ENCODE measurements at regions not wholly inside any gene's neighbourhood (a gene's known extent, or its start where the extent isn't known, plus 50 kb on each side); places are given as distances from the start of the nearest gene placed in this dataset.

DNA sequence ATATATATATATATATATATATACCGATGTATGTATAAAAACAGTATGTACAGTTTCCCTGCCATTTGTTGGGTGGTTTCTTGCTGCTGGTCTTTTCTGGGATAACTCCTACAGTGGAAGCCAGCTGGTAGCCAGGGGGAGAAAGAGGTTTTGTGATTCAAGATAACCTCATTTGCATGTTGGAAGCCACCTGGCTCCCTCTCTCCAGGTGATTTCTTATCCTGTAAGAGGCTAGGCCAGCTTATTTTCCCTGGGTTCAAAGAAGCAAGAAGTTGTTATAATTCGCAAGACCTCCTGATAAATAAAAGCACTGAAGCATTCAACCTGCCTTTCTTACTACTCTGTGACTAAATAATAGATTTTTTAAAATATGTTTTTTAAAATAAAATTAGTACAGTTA, 443.3 kb downstream of the VGLL3 start:
- intact Hi-C loops (cut with DNase I) = no loop called here
- no peaks in the 10 kb centered on the region for H3K9me3 ChIP-seq
- no peak for DNase-seq
- no peaks in the 10 kb centered on the region for H3K36me3 ChIP-seq
- no peak for FAIRE-seq
- H3K4me1 ChIP-seq = no peaks in the 10 kb centered on the region
- H3K27ac ChIP-seq = no peak overlapping the region
- TF ChIP-seq, protein P1, sequence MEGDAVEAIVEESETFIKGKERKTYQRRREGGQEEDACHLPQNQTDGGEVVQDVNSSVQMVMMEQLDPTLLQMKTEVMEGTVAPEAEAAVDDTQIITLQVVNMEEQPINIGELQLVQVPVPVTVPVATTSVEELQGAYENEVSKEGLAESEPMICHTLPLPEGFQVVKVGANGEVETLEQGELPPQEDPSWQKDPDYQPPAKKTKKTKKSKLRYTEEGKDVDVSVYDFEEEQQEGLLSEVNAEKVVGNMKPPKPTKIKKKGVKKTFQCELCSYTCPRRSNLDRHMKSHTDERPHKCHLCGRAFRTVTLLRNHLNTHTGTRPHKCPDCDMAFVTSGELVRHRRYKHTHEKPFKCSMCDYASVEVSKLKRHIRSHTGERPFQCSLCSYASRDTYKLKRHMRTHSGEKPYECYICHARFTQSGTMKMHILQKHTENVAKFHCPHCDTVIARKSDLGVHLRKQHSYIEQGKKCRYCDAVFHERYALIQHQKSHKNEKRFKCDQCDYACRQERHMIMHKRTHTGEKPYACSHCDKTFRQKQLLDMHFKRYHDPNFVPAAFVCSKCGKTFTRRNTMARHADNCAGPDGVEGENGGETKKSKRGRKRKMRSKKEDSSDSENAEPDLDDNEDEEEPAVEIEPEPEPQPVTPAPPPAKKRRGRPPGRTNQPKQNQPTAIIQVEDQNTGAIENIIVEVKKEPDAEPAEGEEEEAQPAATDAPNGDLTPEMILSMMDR (IDR thresholded peaks at IDR 0.05) = no peak
- no peak overlapping the region for H3K4me3 ChIP-seq
- 57 to 60% methylated on average over 2 of the region's 2 CpGs for WGBS, 2 donors
- no peak for ATAC-seq
- no peaks in the 10 kb centered on the region for H3K27me3 ChIP-seq

DNA sequence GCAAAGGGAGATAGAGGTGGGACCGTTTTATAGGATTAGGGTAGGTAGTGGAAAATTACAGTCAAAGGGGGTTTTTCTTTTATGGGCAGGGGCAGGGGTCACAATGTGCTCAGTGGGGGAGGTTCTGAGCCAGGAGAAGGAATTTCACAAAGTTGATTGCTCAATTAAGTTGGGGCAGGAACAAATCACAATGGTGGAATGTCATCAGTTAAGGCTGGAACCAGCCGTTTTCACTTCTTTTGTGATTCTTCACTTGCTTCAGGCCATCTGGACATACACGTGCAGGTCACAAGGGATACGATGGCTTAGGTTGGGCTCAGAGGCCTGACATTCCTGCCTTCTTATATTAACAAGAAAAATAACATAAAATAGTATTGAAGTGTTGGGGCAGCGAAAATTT, 453.8 kb downstream of the VGLL3 start:
- TF ChIP-seq, protein P1 (IDR thresholded peaks at IDR 0.05) = no peak
- no peaks in the 10 kb centered on the region for H3K9me3 ChIP-seq
- DNase-seq (no peak), FAIRE-seq (no peak), ATAC-seq (no peak)
- H3K27me3 ChIP-seq = no peaks in the 10 kb centered on the region
- H3K4me3 ChIP-seq = no peak overlapping the region
- no peak overlapping the region for H3K27ac ChIP-seq
- H3K36me3 ChIP-seq = no peaks in the 10 kb centered on the region
- intact Hi-C loops (cut with DNase I) = no loop called here
- H3K4me1 ChIP-seq = no peaks in the 10 kb centered on the region
- 57 to 61% methylated on average over 5 of the region's 5 CpGs for WGBS, 2 donors

DNA sequence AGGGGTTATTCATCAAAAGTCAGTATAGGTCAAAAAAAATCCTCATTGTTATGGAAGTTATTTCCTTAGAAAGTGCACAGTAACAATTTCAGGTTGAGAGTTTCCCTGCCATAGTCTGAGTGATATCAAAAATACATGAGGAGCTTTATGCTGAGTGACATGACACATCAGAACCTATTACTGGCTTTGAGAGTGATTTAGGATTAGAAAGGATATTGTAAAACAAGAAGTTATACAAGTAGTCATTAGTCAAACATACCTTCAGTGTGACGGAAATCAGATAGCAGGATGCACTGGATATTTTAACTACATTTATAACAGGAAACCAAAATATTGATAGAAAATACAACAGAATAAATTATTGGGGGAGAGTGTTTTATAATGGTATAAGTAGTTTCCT, 471.1 kb downstream of the VGLL3 start:
- Histone ChIP-seq H3K36me3 (no peaks in the 10 kb centered on the region), H3K9me3 (no peaks in the 10 kb centered on the region), H3K27ac (no peak overlapping the region), H3K27me3 (no peaks in the 10 kb centered on the region), H3K4me3 (no peak overlapping the region), H3K4me1 (no peaks in the 10 kb centered on the region)
- intact Hi-C loops (cut with DNase I) = no loop called here
- TF ChIP-seq, protein P1 (IDR thresholded peaks at IDR 0.05) = no peak
- ATAC-seq = no peak
- FAIRE-seq = no peak
- WGBS, 2 donors = 49 to 50% methylated on average over 1 of the region's 1 CpG
- no peak for DNase-seq

DNA sequence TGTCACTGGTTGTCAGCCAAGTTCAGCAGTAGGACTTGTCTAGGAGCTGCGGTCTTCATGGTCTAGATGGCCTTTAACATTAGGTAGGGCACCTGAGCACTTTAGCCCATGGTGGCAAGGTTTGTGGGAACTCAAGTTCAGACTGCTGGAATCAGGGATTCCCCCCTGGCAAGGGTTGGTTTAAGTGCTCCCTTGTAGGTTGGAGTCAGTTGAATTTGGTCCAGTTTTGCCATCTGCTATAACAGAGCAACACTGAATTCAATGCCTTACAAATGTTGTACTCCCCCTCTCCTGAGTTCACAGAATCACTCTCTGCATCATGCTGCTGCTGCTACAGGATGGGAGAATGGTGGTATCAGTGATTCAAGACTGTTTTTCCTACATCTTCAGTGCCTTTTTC, 509.3 kb downstream of the VGLL3 start:
- FAIRE-seq = no peak
- H3K27me3 ChIP-seq = no peaks in the 10 kb centered on the region
- TF ChIP-seq, protein P1 (IDR thresholded peaks at IDR 0.05) = no peak
- ATAC-seq = no peak
- H3K4me1 ChIP-seq = no peaks in the 10 kb centered on the region
- H3K4me3 ChIP-seq = no peak overlapping the region
- H3K27ac ChIP-seq = no peak overlapping the region
- H3K9me3 ChIP-seq = no peaks in the 10 kb centered on the region
- H3K36me3 ChIP-seq = no peaks in the 10 kb centered on the region
- intact Hi-C loops (cut with DNase I) = no loop called here
- DNase-seq = no peak
- WGBS, 2 donors = 39 to 85% methylated on average over 1 of the region's 1 CpG

DNA sequence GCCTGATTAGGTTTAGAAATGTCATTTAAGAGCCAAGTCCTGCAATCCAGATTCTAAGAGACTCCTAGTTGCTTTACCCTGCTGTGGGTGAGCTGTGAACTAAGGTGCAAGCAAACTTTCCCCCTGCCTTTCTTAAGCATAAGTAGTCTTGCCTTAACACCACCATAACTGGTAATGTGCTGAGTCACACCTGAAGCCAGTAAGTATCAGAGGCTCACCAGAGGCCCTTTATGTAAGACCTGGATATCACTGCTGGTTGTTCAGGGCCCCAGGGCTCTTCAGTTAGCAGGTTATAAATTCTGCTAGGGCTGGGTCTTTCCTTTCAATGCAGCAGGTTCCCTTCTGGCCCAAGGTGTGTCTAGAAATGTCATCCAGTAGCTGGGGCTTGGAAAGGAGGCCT, 509.9 kb downstream of the VGLL3 start:
- Histone ChIP-seq H3K27ac (no peak overlapping the region), H3K36me3 (no peaks in the 10 kb centered on the region), H3K27me3 (no peaks in the 10 kb centered on the region), H3K9me3 (no peaks in the 10 kb centered on the region), H3K4me3 (no peak overlapping the region), H3K4me1 (no peaks in the 10 kb centered on the region)
- no peak for FAIRE-seq
- no peak for ATAC-seq
- TF ChIP-seq, protein P1 (IDR thresholded peaks at IDR 0.05) = no peak
- no peak for DNase-seq
- intact Hi-C loops (cut with DNase I) = no loop called here
